Spleen (tissue), 11 donors: ENCODE measurements at regions not wholly inside any gene's neighbourhood (a gene's known extent, or its start where the extent isn't known, plus 50 kb on each side); places are given as distances from the start of the nearest gene placed in this dataset.
A peak's percentile ranks its signal among the peaks of the same experiment; 100 is the strongest.

Source experiments
- DNase-seq: peaks from one replicate; pipeline ENCODE4 v3.0.0-alpha.2; 2020
- H3K27ac ChIP-seq, 8 donors: fragments of 200-600 bp; sonication (generic) in 7 of 8; 1 replicate in 4 of 8; 2 replicates in 4 of 8; pipeline versions ENCODE4 v1.5.0 to v1.8.0; 2016 to 2021; ENCODE audit warnings: inconsistent platforms in 4 of 8, mild to moderate bottlenecking in 4 of 8, moderate library complexity in 1 of 8
- H3K27me3 ChIP-seq, 7 donors: fragments of 200-600 bp; sonication (generic) in 6 of 7; replicated peaks in 1 of 7; 1 replicate in 4 of 7; 2 replicates in 3 of 7; pipeline versions ENCODE4 v1.5.0 to v1.8.0; 2016 to 2021; ENCODE audit warnings: inconsistent platforms in 3 of 7, mild to moderate bottlenecking in 1 of 7
- H3K36me3 ChIP-seq, 6 donors: fragments of 200-600 bp; sonication (generic) in 5 of 6; 1 replicate in 4 of 6; 2 replicates in 2 of 6; pipeline versions ENCODE4 v1.5.0 to v1.8.0; 2016 to 2021; ENCODE audit warnings: inconsistent platforms in 2 of 6
- H3K4me1 ChIP-seq, 6 donors: fragments of 200-600 bp; sonication (generic) in 5 of 6; 1 replicate in 3 of 6; 2 replicates in 3 of 6; pipeline versions ENCODE4 v1.5.0 to v1.8.0; 2016 to 2021; ENCODE audit warnings: inconsistent platforms in 3 of 6
- H3K4me3 ChIP-seq, 8 donors: fragments of 200-600 bp; sonication (generic) in 7 of 8; 1 replicate in 4 of 8; 2 replicates in 4 of 8; pipeline versions ENCODE4 v1.5.0 to v1.8.0; 2016 to 2021; ENCODE audit warnings: inconsistent platforms in 4 of 8, mild to moderate bottlenecking in 4 of 8, moderate library complexity in 2 of 8
- H3K9me3 ChIP-seq, 8 donors: fragments of 200-600 bp; sonication (generic) in 7 of 8; 1 replicate in 4 of 8; 2 replicates in 4 of 8; pipeline versions ENCODE4 v1.5.0 to v1.8.0; 2016 to 2021; ENCODE audit warnings: inconsistent platforms in 4 of 8
- CTCF ChIP-seq, 11 experiments: fragments of 200-600 bp in 7 of 11; fragments of 450-650 bp in 4 of 11; sonication (generic) in 4 of 11; IDR thresholded peaks in 8 of 11; conservative IDR thresholded peaks in 3 of 11; 1 replicate in 7 of 11; 2 replicates in 4 of 11; pipeline versions ENCODE4 v1.4.0 to v1.8.0; 2016 to 2021; ENCODE audit warnings: antibody characterized with exemption in 11 of 11, inconsistent platforms in 4 of 11, mild to moderate bottlenecking in 1 of 11
- POLR2A ChIP-seq, 3 donors: fragments of 450-650 bp; IDR thresholded peaks; one replicate each; pipeline ENCODE4 v1.5.1; 2017; ENCODE audit warnings: antibody characterized with exemption in 3 of 3, mild to moderate bottlenecking in 1 of 3
- POLR2AphosphoS5 ChIP-seq, 3 donors: sonication (generic); formaldehyde crosslinking; IDR thresholded peaks; one replicate each; pipeline ENCODE4 v1.5.1; 2017; ENCODE audit warnings: antibody characterized with exemption in 3 of 3
- WGBS, 5 donors: extraction: QIAGEN DNeasy Blood & Tissue Kit in 3 of 5; methylation state at CpG; one replicate each; pipeline versions ENCODE4 v1.1.5 to v1.1.7; 2013 to 2018; 5-methylcytosine and 5-hydroxymethylcytosine counted together
- intact Hi-C: fragments of 100-400 bp; cut with DNase I; formaldehyde crosslinking; loops from one replicate; pipeline ENCODE4 v1.15.0; 2023; ENCODE audit warnings: low total_unique reads
- donor health status: healthy with polysubstance abuse.
- donor health status: DM: no; HTN: no; CAD: no; lungs with moderate emphysema.
- donor health status: DM: no; HTN: no; CAD: no.
- donor health status: Bipolar disorder and iron deficiency.
- donor health status: healthy.
- donor health status: DM: no; HTN: no; CAD: no.
- donor health status: DM: yes; HTN: yes; CAD: no.

GRCh38 chr11:70568814-70569617 is 170.7 kb downstream of the CTTN start:
- WGBS, 5 donors = 83 to 89% (median 87%) methylated on average over 19 to 30 of the region's 30 CpGs
- TF ChIP-seq CTCF (IDR thresholded peaks at IDR 0.05 in 8 of 11, conservative IDR thresholded peaks at IDR 0.05 in 3 of 11) = no peak
- TF ChIP-seq POLR2A (IDR thresholded peaks at IDR 0.05) = no peak
- no peak for TF ChIP-seq POLR2AphosphoS5 (IDR thresholded peaks at IDR 0.05)
- Histone ChIP-seq H3K27ac (peak overlapping the region in 2 of 8 donors; percentile 60 to 68), H3K36me3 (no peaks in the 10 kb centered on the region), H3K27me3 (peaks cover 0 to 42% (median 0%) of the 10 kb centered on the region in 7 donors), H3K4me1 (peaks cover 0 to 20% (median 14%) of the 10 kb centered on the region in 6 donors), H3K9me3 (no peaks in the 10 kb centered on the region), H3K4me3 (peak overlapping the region in 1 of 8 donors; percentile 51)
- intact Hi-C loops = no loop called here
- peak; percentile 64 for DNase-seq

GRCh38 chr11:70569618-70569890 is 171.2 kb downstream of the CTTN start:
- Histone ChIP-seq H3K9me3 (no peaks in the 10 kb centered on the region), H3K27me3 (peaks cover 0 to 44% (median 0%) of the 10 kb centered on the region in 7 donors), H3K4me3 (no peak overlapping the region), H3K27ac (no peak overlapping the region), H3K36me3 (no peaks in the 10 kb centered on the region), H3K4me1 (peaks cover 0 to 20% (median 14%) of the 10 kb centered on the region in 6 donors)
- 88 to 93% (median 90%) methylated on average over 8 of the region's 8 CpGs for WGBS, 5 donors
- no peak for DNase-seq
- no peak for TF ChIP-seq POLR2AphosphoS5 (IDR thresholded peaks at IDR 0.05)
- no peak for TF ChIP-seq POLR2A (IDR thresholded peaks at IDR 0.05)
- TF ChIP-seq CTCF (IDR thresholded peaks at IDR 0.05 in 8 of 11, conservative IDR thresholded peaks at IDR 0.05 in 3 of 11) = no peak
- intact Hi-C loops = no loop called here

- Histone ChIP-seq H3K9me3 (no peaks in the 10 kb centered on the region), H3K4me3 (no peak overlapping the region), H3K4me1 (peaks cover 0 to 20% (median 14%) of the 10 kb centered on the region in 6 donors), H3K36me3 (no peaks in the 10 kb centered on the region), H3K27me3 (peaks cover 0 to 44% (median 0%) of the 10 kb centered on the region in 7 donors), H3K27ac (no peak overlapping the region)
- intact Hi-C loops = no loop called here
- TF ChIP-seq CTCF (IDR thresholded peaks at IDR 0.05 in 8 of 11, conservative IDR thresholded peaks at IDR 0.05 in 3 of 11) = no peak
- no peak for TF ChIP-seq POLR2AphosphoS5 (IDR thresholded peaks at IDR 0.05)
- TF ChIP-seq POLR2A (IDR thresholded peaks at IDR 0.05) = no peak
- 84 to 93% (median 87%) methylated on average over 18 to 19 of the region's 19 CpGs for WGBS, 5 donors
- DNase-seq = peak; percentile 64
Measured at GRCh38 chr11:70569996-70570692, 171.8 kb downstream of the CTTN start.
